Glutamatergic neuron (in vitro differentiated cells): ENCODE measurements at regions not wholly inside any gene's neighbourhood (a gene's known extent, or its start where the extent isn't known, plus 50 kb on each side); places are given as distances from the start of the nearest gene placed in this dataset.

Experiments used
- DNase-seq: peaks from one replicate; pipeline ENCODE4 v3.0.0; 2022
- H3K27ac Mint-ChIP-seq: one replicate; pipeline ENCODE4 v1.8.0; 2020; ENCODE audit warnings: mild to moderate bottlenecking, mixed read lengths, inconsistent platforms; ENCODE audit not compliant: unreplicated experiment
- H3K27me3 Mint-ChIP-seq: one replicate; pipeline ENCODE4 v1.8.0; 2020; ENCODE audit warnings: mild to moderate bottlenecking, moderate library complexity, mixed read lengths, inconsistent platforms; ENCODE audit not compliant: unreplicated experiment
- H3K36me3 Mint-ChIP-seq: one replicate; pipeline ENCODE4 v1.8.0; 2020; ENCODE audit warnings: mild to moderate bottlenecking, mixed read lengths, inconsistent platforms; ENCODE audit not compliant: unreplicated experiment
- H3K4me1 Mint-ChIP-seq: one replicate; pipeline ENCODE4 v1.8.0; 2020; ENCODE audit warnings: mild to moderate bottlenecking, low read depth, mixed read lengths, inconsistent platforms; ENCODE audit not compliant: unreplicated experiment
- H3K4me3 Mint-ChIP-seq: one replicate; pipeline ENCODE4 v1.8.0; 2020; ENCODE audit warnings: mild to moderate bottlenecking, mixed read lengths, inconsistent platforms; ENCODE audit not compliant: unreplicated experiment
- H3K9me3 Mint-ChIP-seq: one replicate; pipeline ENCODE4 v1.8.0; 2020; ENCODE audit warnings: mild to moderate bottlenecking, moderate library complexity, mixed read lengths, inconsistent platforms; ENCODE audit not compliant: unreplicated experiment
- CTCF ChIP-seq: fragments of 200-600 bp; sonication (generic); IDR thresholded peaks from one replicate; pipeline ENCODE4 v1.5.0; 2021; ENCODE audit not compliant: partially characterized antibody, unreplicated experiment

DNA sequence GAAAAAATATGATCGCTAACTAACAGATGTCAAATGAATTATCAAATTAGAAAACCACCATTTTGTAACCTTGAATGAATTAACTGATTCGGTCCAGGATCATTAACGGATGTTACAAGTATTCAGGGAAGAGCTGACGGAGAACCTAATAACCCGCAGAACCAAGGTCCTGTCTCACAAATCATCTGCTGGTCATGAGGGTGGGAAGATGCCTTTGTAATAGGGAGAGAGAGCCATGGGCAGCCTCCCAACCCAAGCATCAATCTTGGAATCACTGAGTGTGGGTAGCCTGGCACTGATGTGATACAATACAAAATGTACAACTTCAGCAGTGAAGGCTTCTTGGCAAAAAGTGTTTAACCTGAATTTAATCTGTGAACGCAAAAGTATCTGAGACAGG lies 89.6 kb upstream of the CLDN14 start:
- DNase-seq = no peak
- H3K27me3 Mint-ChIP-seq = no peaks in the 10 kb centered on the region
- no peaks in the 10 kb centered on the region for H3K9me3 Mint-ChIP-seq
- H3K36me3 Mint-ChIP-seq = no peaks in the 10 kb centered on the region
- no peak for TF ChIP-seq CTCF
- no peak overlapping the region for H3K27ac Mint-ChIP-seq
- H3K4me1 Mint-ChIP-seq = no peaks in the 10 kb centered on the region
- no peak overlapping the region for H3K4me3 Mint-ChIP-seq

GRCh38 chr21:36571556-36571955 lies 91.6 kb upstream of the CLDN14 start:
- H3K36me3 Mint-ChIP-seq = no peaks in the 10 kb centered on the region
- H3K27me3 Mint-ChIP-seq = peaks cover 1% of the 10 kb centered on the region
- no peaks in the 10 kb centered on the region for H3K9me3 Mint-ChIP-seq
- no peak for TF ChIP-seq CTCF
- no peak for DNase-seq
- H3K4me1 Mint-ChIP-seq = no peaks in the 10 kb centered on the region
- no peak overlapping the region for H3K27ac Mint-ChIP-seq
- H3K4me3 Mint-ChIP-seq = no peak overlapping the region

- no peak for TF ChIP-seq CTCF
- H3K27ac Mint-ChIP-seq = no peak overlapping the region
- H3K9me3 Mint-ChIP-seq = no peaks in the 10 kb centered on the region
- H3K27me3 Mint-ChIP-seq = peaks cover 1% of the 10 kb centered on the region
- H3K4me1 Mint-ChIP-seq = no peaks in the 10 kb centered on the region
- DNase-seq = no peak
- no peak overlapping the region for H3K4me3 Mint-ChIP-seq
- H3K36me3 Mint-ChIP-seq = no peaks in the 10 kb centered on the region
These were observed 92.1 kb upstream of the CLDN14 start for GRCh38 chr21:36572039-36572438.

- Mint-ChIP-seq H3K4me1 (no peaks in the 10 kb centered on the region), H3K4me3 (no peak overlapping the region), H3K36me3 (no peaks in the 10 kb centered on the region), H3K27ac (no peak overlapping the region), H3K9me3 (no peaks in the 10 kb centered on the region), H3K27me3 (peaks cover 1% of the 10 kb centered on the region)
- no peak for DNase-seq
- no peak for TF ChIP-seq CTCF
These were observed 95.4 kb upstream of the CLDN14 start for GRCh38 chr21:36575306-36575705.

DNA sequence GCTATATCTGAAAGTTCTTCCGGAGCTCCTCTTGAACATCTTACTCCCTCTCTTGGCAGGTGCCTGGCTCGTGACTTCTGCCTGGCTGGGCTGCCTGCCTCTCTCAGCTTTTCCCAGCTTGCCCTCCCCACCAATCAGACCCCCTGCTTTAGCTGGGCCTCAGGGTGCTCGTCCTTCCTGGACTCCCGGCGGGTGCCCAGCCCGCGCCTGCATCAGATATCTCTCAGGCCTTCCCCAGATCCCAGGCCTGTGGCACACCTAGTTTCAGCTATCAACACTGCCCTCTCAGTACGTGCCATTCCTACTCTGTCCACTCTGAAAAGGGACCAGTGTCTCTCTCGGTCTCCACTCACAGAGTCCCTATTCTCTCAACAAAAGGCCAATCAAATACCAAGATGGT lies 96.5 kb upstream of the CLDN14 start:
- Mint-ChIP-seq H3K36me3 (no peaks in the 10 kb centered on the region), H3K27me3 (peaks cover 1% of the 10 kb centered on the region), H3K4me3 (no peak overlapping the region), H3K9me3 (no peaks in the 10 kb centered on the region), H3K27ac (no peak overlapping the region), H3K4me1 (no peaks in the 10 kb centered on the region)
- DNase-seq = no peak
- no peak for TF ChIP-seq CTCF
